C4-2B (cell line): ENCODE measurements at regions not wholly inside any gene's neighbourhood (a gene's known extent, or its start where the extent isn't known, plus 50 kb on each side); places are given as distances from the start of the nearest gene placed in this dataset.

Source experiments
- H3K27ac ChIP-seq: fragments of 450-650 bp; 2 replicates; pipeline ENCODE4 v1.5.1; 2017
- ZFX ChIP-seq: fragments of 450-650 bp; IDR thresholded peaks from 2 replicates; pipeline ENCODE4 v1.6.1; 2017
- TF ChIP-seq, protein P1 (sequence below): fragments of 450-650 bp; conservative IDR thresholded peaks from 2 replicates; pipeline ENCODE4 v1.5.1; 2017; ENCODE audit warnings: mild to moderate bottlenecking

DNA sequence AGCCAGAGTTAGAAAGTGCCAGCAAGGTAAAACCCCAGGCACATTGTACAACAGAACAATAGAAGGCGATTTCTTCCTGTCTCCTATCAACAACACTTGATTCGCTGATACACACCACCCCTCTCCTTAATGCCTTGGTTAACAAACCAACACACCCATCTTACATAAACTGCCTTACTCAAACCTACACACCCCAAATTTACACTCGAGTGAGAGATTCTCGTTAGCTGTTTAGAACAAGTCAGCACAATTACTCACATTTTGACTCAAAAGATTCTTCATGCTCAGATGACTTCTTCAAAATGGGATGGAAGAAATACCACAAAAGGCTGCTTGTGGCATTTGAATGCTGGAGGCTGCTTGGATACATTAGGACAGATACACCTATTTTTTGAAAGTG is 80.0 kb upstream of the FOXQ1 start:
- H3K27ac ChIP-seq = no peak overlapping the region
- TF ChIP-seq ZFX = no peak
- TF ChIP-seq, protein P1, sequence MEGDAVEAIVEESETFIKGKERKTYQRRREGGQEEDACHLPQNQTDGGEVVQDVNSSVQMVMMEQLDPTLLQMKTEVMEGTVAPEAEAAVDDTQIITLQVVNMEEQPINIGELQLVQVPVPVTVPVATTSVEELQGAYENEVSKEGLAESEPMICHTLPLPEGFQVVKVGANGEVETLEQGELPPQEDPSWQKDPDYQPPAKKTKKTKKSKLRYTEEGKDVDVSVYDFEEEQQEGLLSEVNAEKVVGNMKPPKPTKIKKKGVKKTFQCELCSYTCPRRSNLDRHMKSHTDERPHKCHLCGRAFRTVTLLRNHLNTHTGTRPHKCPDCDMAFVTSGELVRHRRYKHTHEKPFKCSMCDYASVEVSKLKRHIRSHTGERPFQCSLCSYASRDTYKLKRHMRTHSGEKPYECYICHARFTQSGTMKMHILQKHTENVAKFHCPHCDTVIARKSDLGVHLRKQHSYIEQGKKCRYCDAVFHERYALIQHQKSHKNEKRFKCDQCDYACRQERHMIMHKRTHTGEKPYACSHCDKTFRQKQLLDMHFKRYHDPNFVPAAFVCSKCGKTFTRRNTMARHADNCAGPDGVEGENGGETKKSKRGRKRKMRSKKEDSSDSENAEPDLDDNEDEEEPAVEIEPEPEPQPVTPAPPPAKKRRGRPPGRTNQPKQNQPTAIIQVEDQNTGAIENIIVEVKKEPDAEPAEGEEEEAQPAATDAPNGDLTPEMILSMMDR = no peak

DNA sequence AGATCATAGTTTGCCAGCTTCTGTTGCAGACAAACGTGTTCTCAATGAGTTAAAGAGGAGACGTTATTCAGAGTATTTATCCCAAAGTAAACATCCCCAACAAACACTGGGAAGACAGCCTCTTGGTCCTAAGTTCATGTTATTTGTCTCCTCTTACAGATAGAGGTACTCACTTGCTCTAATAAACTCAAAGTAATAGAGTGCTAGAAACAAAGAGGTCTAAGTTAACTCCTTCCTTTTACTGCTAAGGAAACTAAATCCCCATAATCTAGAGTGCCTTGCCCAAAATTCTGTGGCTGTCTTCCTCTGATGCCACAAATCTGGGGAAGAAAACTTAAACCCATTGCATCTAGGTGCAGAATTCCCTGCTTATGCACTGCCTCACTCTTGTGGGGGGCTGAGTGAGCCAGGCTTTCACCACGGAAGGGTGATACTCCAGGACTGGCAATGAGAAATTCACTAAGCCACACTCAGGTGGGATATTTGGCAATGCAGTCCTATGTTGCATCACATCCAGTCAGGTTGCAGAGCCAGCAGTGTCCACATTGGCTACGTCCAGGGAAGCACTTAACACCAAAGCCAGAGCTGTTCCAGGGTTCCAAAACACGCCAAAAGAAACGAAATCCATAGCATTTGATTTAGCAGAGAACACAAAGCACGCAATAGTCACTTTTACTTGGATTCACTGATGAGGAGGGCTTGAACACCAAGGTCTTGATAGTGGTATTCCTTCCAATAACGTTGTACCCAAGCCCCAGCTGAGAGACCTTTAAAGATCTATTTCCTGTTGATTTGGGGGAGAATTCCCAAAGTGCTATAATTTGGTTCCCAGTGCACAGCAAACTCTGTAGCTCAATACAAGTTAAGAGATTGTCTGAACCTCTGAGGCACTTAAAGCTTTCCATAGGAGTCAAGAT is 81.0 kb upstream of the FOXQ1 start:
- TF ChIP-seq, protein P1 = no peak
- no peak for TF ChIP-seq ZFX
- no peak overlapping the region for H3K27ac ChIP-seq

DNA sequence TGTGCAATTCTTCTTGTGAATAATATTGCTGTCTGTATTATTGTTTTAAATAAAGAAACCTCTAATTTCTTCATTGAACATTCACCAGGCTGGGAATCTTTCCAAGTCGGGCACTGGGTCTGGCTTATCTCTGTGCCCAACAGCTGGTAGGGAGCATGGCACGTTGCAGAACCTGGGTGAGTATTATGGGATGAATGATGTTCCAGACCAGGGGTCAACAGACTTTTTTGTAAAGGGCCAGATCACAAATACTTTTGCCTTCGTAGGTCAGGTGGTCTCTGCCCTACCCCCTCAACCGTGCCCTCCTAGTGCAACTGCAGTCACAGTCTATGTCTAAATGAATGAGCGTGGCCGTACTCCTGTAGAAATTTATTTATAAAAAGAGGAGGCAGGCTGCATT is 81.6 kb upstream of the FOXQ1 start:
- H3K27ac ChIP-seq = no peak overlapping the region
- TF ChIP-seq, protein P1 = no peak
- TF ChIP-seq ZFX = no peak

DNA sequence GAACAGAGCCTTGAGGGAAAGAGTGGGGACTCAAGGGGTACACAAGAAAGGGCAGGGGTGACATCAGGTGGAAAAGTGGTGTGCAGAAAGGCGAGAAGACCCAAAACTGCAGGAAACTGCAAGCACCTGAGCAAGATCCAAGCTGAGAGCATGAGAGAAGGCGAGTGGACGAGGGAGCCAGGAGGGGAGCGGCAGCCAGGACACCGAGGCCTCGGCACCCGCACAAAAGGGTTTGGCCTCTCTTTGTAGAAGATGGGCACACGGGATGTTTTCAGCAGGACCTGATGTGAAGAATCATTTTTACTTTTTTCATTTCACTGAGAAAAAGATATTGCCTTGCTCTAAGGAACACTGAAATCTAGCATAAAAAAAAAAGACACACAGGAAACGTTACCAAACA is 82.1 kb upstream of the FOXQ1 start:
- H3K27ac ChIP-seq = no peak overlapping the region
- TF ChIP-seq, protein P1 = no peak
- TF ChIP-seq ZFX = no peak

DNA sequence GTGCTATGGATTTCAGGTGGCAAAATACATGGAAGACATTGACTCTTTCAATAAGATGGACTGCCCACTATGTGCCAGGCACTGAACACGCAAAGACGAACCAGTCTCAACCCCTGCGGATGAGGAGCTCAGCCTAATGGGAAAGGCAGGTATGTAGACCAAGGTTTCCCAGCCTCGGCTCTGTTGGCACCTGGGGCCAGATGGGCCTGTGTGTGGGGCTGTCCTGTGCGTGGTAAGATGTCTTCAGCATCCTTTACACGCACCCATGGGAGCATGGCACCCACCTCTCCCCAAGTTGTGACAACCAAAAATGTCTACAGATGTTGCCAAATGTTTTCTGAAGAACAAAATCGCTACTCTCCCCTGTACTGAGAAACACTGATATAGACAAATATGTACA is 82.6 kb upstream of the FOXQ1 start:
- no peak overlapping the region for H3K27ac ChIP-seq
- no peak for TF ChIP-seq ZFX
- TF ChIP-seq, protein P1 = no peak

DNA sequence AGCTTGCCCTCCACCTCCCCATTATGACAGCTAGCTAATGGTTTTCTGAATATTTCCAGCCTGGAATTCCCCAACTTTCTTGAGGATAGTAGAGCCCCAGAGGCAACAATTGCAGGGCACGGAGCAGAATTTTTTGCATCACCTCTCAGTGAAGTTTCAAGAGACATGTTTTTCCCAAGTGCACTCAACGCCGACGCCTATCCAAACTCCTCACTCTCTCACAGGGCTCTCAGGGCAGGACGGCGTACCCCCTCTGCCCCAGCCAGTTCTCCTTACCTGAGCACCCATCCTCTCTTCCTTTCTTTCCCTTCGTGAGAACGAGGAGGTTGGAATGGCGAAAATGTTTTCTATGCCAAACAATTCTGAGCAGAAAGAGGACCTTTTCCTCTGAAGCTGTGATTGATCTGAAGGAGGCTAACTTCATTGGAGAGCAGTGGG is 83.1 kb upstream of the FOXQ1 start:
- TF ChIP-seq, protein P1 = no peak
- no peak for TF ChIP-seq ZFX
- H3K27ac ChIP-seq = no peak overlapping the region

DNA sequence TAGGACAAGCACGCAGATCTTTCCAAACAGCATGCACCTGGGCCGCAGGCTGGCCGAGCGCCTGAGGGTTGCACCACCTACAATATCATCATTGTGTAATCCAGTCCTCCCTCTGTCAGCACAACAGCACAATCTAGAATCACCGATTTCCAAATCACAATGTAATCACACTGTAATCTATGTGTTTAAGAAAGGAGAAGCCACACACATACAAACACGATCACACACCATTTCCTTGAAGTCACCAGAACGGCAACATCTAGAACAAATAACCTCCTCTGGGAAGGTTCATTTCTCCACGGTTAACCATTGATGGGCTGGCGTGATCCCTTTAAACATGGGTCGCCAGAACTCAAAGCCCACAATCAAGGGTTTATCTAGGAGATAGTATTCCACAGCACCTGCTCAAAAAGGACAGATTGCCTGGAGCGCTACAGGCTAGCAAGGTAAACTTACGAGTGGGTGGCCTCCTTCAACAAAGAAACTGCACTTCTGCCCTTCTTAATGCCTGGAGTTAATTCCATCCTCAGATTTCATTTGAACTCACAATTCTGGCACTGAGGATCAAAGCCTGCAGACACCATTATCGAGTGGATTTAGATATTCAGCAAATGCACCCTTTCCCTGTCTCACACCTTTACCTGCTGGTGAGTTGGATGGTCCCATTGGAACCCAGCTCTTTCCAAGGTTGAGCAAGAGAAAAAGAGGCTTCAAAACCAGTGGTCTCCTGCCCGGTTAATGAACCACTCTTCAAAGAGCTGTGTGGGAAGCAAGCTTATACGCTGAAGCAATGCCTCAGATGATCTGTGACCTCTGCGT is 83.8 kb upstream of the FOXQ1 start:
- no peak overlapping the region for H3K27ac ChIP-seq
- no peak for TF ChIP-seq ZFX
- TF ChIP-seq, protein P1 = no peak
